ENCODE measurements at regions not wholly inside any gene's neighbourhood (a gene's known extent, or its start where the extent isn't known, plus 50 kb on each side); places are given as distances from the start of the nearest gene placed in this dataset.

DNA sequence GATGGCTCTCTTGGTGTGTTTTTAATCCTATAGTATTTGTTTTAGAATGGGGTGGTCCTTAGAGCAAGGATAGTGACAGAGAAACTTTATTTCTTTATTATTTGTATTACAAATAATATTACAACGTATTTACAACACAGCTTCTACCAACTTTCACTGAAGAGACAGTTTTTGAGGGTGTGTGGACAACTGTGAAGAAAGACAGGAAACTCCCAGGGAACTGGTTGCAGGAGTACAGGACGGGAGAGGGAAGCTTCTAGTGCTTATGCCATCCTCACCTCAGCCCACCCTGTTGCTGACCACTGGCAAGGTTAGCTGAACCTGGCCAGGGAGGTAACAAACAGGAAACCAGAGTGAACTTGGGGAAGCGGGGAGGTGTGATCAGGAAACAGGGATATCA, 251.7 kb downstream of the BCL11A start:
- TF ChIP-seq, protein P1, sequence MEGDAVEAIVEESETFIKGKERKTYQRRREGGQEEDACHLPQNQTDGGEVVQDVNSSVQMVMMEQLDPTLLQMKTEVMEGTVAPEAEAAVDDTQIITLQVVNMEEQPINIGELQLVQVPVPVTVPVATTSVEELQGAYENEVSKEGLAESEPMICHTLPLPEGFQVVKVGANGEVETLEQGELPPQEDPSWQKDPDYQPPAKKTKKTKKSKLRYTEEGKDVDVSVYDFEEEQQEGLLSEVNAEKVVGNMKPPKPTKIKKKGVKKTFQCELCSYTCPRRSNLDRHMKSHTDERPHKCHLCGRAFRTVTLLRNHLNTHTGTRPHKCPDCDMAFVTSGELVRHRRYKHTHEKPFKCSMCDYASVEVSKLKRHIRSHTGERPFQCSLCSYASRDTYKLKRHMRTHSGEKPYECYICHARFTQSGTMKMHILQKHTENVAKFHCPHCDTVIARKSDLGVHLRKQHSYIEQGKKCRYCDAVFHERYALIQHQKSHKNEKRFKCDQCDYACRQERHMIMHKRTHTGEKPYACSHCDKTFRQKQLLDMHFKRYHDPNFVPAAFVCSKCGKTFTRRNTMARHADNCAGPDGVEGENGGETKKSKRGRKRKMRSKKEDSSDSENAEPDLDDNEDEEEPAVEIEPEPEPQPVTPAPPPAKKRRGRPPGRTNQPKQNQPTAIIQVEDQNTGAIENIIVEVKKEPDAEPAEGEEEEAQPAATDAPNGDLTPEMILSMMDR (IDR thresholded peaks at IDR 0.05) = no peak
- TF ChIP-seq POLR2A (IDR thresholded peaks at IDR 0.05) = no peak
